NCI-H187 treated with DMSO at 0.1 percent for 48 hours (cell line): ENCODE measurements at regions not wholly inside any gene's neighbourhood (a gene's known extent, or its start where the extent isn't known, plus 50 kb on each side); places are given as distances from the start of the nearest gene placed in this dataset.
"Not testable (repeated sequence)": the region's sequence is repeated elsewhere in the genome, so short reads cannot be mapped to it uniquely, and the experiment has no call there.

ENCODE experiments used
- DNase-seq: peaks from one replicate; lab custom pipeline; 2025; lab: John Stamatoyannopoulos, UW

- DNase-seq, result no peak
Observed at GRCh38 chr18:30929718-30930117, 112.8 kb downstream of the DSC3 start.

- DNase-seq, result no peak
Observed at GRCh38 chr18:30929065-30929464, 113.5 kb downstream of the DSC3 start.

- DNase-seq, result no peak
Observed at GRCh38 chr18:30927517-30928075, 114.9 kb downstream of the DSC3 start.

GRCh38 chr18:30927042-30927441 lies 115.5 kb downstream of the DSC3 start:
- no peak for DNase-seq

GRCh38 chr18:30925795-30926194 lies 116.7 kb downstream of the DSC3 start:
- no peak for DNase-seq

GRCh38 chr18:30920757-30921156 lies 121.8 kb downstream of the DSC3 start:
- DNase-seq, result no peak

GRCh38 chr18:30920351-30920750 lies 122.2 kb downstream of the DSC3 start:
- no peak for DNase-seq

GRCh38 chr18:30917651-30918050 lies 124.9 kb downstream of the DSC3 start:
- DNase-seq, result no peak

- no peak for DNase-seq
Observed at GRCh38 chr18:30915336-30915988, 127.1 kb downstream of the DSC3 start.

- DNase-seq, result no peak
Observed at GRCh38 chr18:30908381-30908780, 134.2 kb downstream of the DSC3 start.

- DNase-seq, result no peak
Observed at GRCh38 chr18:30903566-30903965, 139.0 kb downstream of the DSC3 start.

GRCh38 chr18:30889519-30890301 lies 152.8 kb downstream of the DSC3 start:
- DNase-seq, result no peak

- no peak for DNase-seq
Observed at GRCh38 chr18:30888344-30888743, 154.2 kb downstream of the DSC3 start.

- DNase-seq, result no peak
Observed at GRCh38 chr18:30886998-30887397, 155.5 kb downstream of the DSC3 start.

- no peak for DNase-seq
Observed at GRCh38 chr18:30870466-30870865, 172.1 kb downstream of the DSC3 start.

- no peak for DNase-seq
Observed at GRCh38 chr18:30862900-30863299, 179.6 kb downstream of the DSC3 start.

GRCh38 chr18:30860741-30861140 lies 181.8 kb downstream of the DSC3 start:
- no peak for DNase-seq

- DNase-seq, result no peak
Observed at GRCh38 chr18:30859036-30859435, 183.5 kb downstream of the DSC3 start.

- no peak for DNase-seq
Observed at GRCh38 chr18:30858560-30858959, 184.0 kb downstream of the DSC3 start.

GRCh38 chr18:30855762-30856161 lies 186.8 kb downstream of the DSC3 start:
- DNase-seq, result no peak

- peak; percentile 66 for DNase-seq
Observed at GRCh38 chr18:30852980-30853379, 189.6 kb downstream of the DSC3 start.

- DNase-seq, result no peak
Observed at GRCh38 chr18:30852541-30852940, 190.0 kb downstream of the DSC3 start.

GRCh38 chr18:30839056-30839561 lies 203.4 kb downstream of the DSC3 start:
- not testable (repeated sequence) for DNase-seq
